NCI-H2227 (cell line): ENCODE measurements at regions not wholly inside any gene's neighbourhood (a gene's known extent, or its start where the extent isn't known, plus 50 kb on each side); places are given as distances from the start of the nearest gene placed in this dataset.

Source experiments
- DNase-seq: peaks from one replicate; lab custom pipeline; 2025; ENCODE audit not compliant: unreplicated experiment; lab: John Stamatoyannopoulos, UW

GRCh38 chr4:13250263-13250662 is 233.9 kb downstream of the RAB28 start:
- no peak for DNase-seq

- DNase-seq = no peak
Observed at GRCh38 chr4:13248621-13249298, 235.4 kb downstream of the RAB28 start.

- no peak for DNase-seq
Observed at GRCh38 chr4:13246107-13246506, 238.0 kb downstream of the RAB28 start.

GRCh38 chr4:13244444-13244843 is 239.7 kb downstream of the RAB28 start:
- DNase-seq = no peak

- no peak for DNase-seq
Observed at GRCh38 chr4:13243152-13243551, 241.0 kb downstream of the RAB28 start.

GRCh38 chr4:13240066-13240465 is 244.1 kb downstream of the RAB28 start:
- no peak for DNase-seq

- DNase-seq = no peak
Observed at GRCh38 chr4:13238936-13239335, 245.2 kb downstream of the RAB28 start.

- no peak for DNase-seq
Observed at GRCh38 chr4:13236485-13236884, 247.7 kb downstream of the RAB28 start.

- DNase-seq = no peak
Observed at GRCh38 chr4:13233755-13234154, 250.4 kb downstream of the RAB28 start.

GRCh38 chr4:13219971-13220370 is 264.2 kb downstream of the RAB28 start:
- no peak for DNase-seq

- DNase-seq = no peak
Observed at GRCh38 chr4:13218326-13218958, 265.7 kb downstream of the RAB28 start.

- no peak for DNase-seq
Observed at GRCh38 chr4:13215560-13215959, 268.6 kb downstream of the RAB28 start.

GRCh38 chr4:13212936-13213335 is 271.2 kb downstream of the RAB28 start:
- DNase-seq = no peak

- no peak for DNase-seq
Observed at GRCh38 chr4:13209600-13209999, 274.5 kb downstream of the RAB28 start.

GRCh38 chr4:13208558-13209193 is 275.5 kb downstream of the RAB28 start:
- DNase-seq = no peak

- no peak for DNase-seq
Observed at GRCh38 chr4:13207226-13207625, 276.9 kb downstream of the RAB28 start.

- no peak for DNase-seq
Observed at GRCh38 chr4:13203101-13203500, 281.0 kb downstream of the RAB28 start.

- no peak for DNase-seq
Observed at GRCh38 chr4:13202701-13203100, 281.4 kb downstream of the RAB28 start.

- DNase-seq = no peak
Observed at GRCh38 chr4:13201241-13201640, 282.9 kb downstream of the RAB28 start.

- DNase-seq = no peak
Observed at GRCh38 chr4:13196721-13197120, 287.4 kb downstream of the RAB28 start.

- DNase-seq = no peak
Observed at GRCh38 chr4:13193662-13194061, 290.5 kb downstream of the RAB28 start.

- DNase-seq = no peak
Observed at GRCh38 chr4:13190093-13190721, 293.9 kb downstream of the RAB28 start.
